ENCODE measurements at regions not wholly inside any gene's neighbourhood (a gene's known extent, or its start where the extent isn't known, plus 50 kb on each side); places are given as distances from the start of the nearest gene placed in this dataset.

- Histone ChIP-seq H3K4me3 (no peak overlapping the region), H3K27ac (no peak overlapping the region), H3K9me3 (no peaks in the 10 kb centered on the region), H3K4me1 (no peaks in the 10 kb centered on the region), H3K27me3 (no peaks in the 10 kb centered on the region), H3K36me3 (no peaks in the 10 kb centered on the region)
- no peak for DNase-seq
- intact Hi-C loops (cut with DNase I; ENCODE audit: low total_unique reads): no loop called here
- TF ChIP-seq POLR2A (IDR thresholded peaks at IDR 0.05): no peak
- no peak for TF ChIP-seq CTCF (IDR thresholded peaks at IDR 0.05)
Observed at GRCh38 chr15:36364377-36364776, 215.0 kb upstream of the CDIN1 start.

GRCh38 chr15:36365963-36366362 lies 213.5 kb upstream of the CDIN1 start:
- no peaks in the 10 kb centered on the region for H3K9me3 ChIP-seq
- TF ChIP-seq CTCF (IDR thresholded peaks at IDR 0.05): no peak
- H3K27ac ChIP-seq: no peak overlapping the region
- H3K27me3 ChIP-seq: no peaks in the 10 kb centered on the region
- no peaks in the 10 kb centered on the region for H3K36me3 ChIP-seq
- DNase-seq: no peak
- no peaks in the 10 kb centered on the region for H3K4me1 ChIP-seq
- intact Hi-C loops (cut with DNase I; ENCODE audit: low total_unique reads): no loop called here
- no peak overlapping the region for H3K4me3 ChIP-seq

- no peak overlapping the region for H3K27ac ChIP-seq
- TF ChIP-seq POLR2A (IDR thresholded peaks at IDR 0.05): no peak
- no peak for TF ChIP-seq CTCF (IDR thresholded peaks at IDR 0.05)
- no peaks in the 10 kb centered on the region for H3K36me3 ChIP-seq
- intact Hi-C loops (cut with DNase I; ENCODE audit: low total_unique reads): no loop called here
- DNase-seq: no peak
- no peaks in the 10 kb centered on the region for H3K27me3 ChIP-seq
- no peaks in the 10 kb centered on the region for H3K9me3 ChIP-seq
- H3K4me1 ChIP-seq: no peaks in the 10 kb centered on the region
- no peak overlapping the region for H3K4me3 ChIP-seq
Observed at GRCh38 chr15:36370051-36370730, 209.2 kb upstream of the CDIN1 start.

- DNase-seq: no peak
- intact Hi-C loops (cut with DNase I; ENCODE audit: low total_unique reads): no loop called here
- H3K27me3 ChIP-seq: no peaks in the 10 kb centered on the region
- H3K4me1 ChIP-seq: no peaks in the 10 kb centered on the region
- no peak overlapping the region for H3K4me3 ChIP-seq
- H3K27ac ChIP-seq: no peak overlapping the region
- H3K9me3 ChIP-seq: no peaks in the 10 kb centered on the region
- H3K36me3 ChIP-seq: no peaks in the 10 kb centered on the region
- TF ChIP-seq CTCF (IDR thresholded peaks at IDR 0.05) (no peak), POLR2A (IDR thresholded peaks at IDR 0.05) (no peak)
Observed at GRCh38 chr15:36370731-36371112, 208.7 kb upstream of the CDIN1 start.

- Histone ChIP-seq H3K9me3 (no peaks in the 10 kb centered on the region), H3K27me3 (no peaks in the 10 kb centered on the region), H3K36me3 (no peaks in the 10 kb centered on the region), H3K4me1 (no peaks in the 10 kb centered on the region), H3K4me3 (no peak overlapping the region), H3K27ac (no peak overlapping the region)
- TF ChIP-seq CTCF (IDR thresholded peaks at IDR 0.05) (no peak), POLR2A (IDR thresholded peaks at IDR 0.05) (no peak)
- intact Hi-C loops (cut with DNase I; ENCODE audit: low total_unique reads): no loop called here
- DNase-seq: no peak
Observed at GRCh38 chr15:36371509-36371908, 207.9 kb upstream of the CDIN1 start.
